T-cell (primary cell): ENCODE measurements at regions not wholly inside any gene's neighbourhood (a gene's known extent, or its start where the extent isn't known, plus 50 kb on each side); places are given as distances from the start of the nearest gene placed in this dataset.
"Not testable (repeated sequence)": the region's sequence is repeated elsewhere in the genome, so short reads cannot be mapped to it uniquely, and the experiment has no call there.

Source experiments
- ATAC-seq, 4 experiments: fragments of 200-7000 bp in 3 of 4; fragments of 150-1000 bp in 1 of 4; cut with Tn5 transposase; replicated peaks in 1 of 4; 1 replicate in 3 of 4; 2 replicates in 1 of 4; pipeline ENCODE4 v1.10.0; 2021; ENCODE audit warnings: moderate library complexity in 3 of 4, mild to moderate bottlenecking in 2 of 4, moderate number of reproducible peaks in 1 of 4
- CTCF ChIA-PET, 2 donors: fragments of 300-600 bp; sonication (Branson Sonifier 250); formaldehyde crosslinking; loops; one replicate each; lab custom pipeline; 2022; ENCODE audit warnings: antibody characterized with exemption in 2 of 2; lab: Charles Lee
- POLR2A ChIA-PET, 2 donors: fragments of 300-600 bp; sonication (Branson Sonifier 250); formaldehyde crosslinking; loops; one replicate each; lab custom pipeline; 2022; ENCODE audit warnings: antibody characterized with exemption in 2 of 2; lab: Charles Lee
- DNase-seq, 35 experiments: peaks; one replicate each; pipeline versions ENCODE4 v3.0.0 to v3.0.0-alpha.2; 2013 to 2023
- H3K27ac ChIP-seq: one replicate; pipeline ENCODE4 v1.5.1; 2013; ENCODE audit warnings: low read length
- H3K27me3 ChIP-seq, 2 experiments: replicated peaks in 1 of 2; 1 replicate in 1 of 2; 2 replicates in 1 of 2; pipeline versions ENCODE4 v1.6.1 to v1.7.0; 2013; ENCODE audit warnings: low read length in 1 of 2, mixed read lengths in 1 of 2; ENCODE audit not compliant: control insufficient read depth in 2 of 2, insufficient read depth in 2 of 2; ENCODE audit errors: extremely low read depth in 1 of 2
- H3K36me3 ChIP-seq, 2 donors: 1 replicate in 1 of 2; 2 replicates in 1 of 2; pipeline versions ENCODE4 v1.6.1 to v1.7.0; 2013; ENCODE audit warnings: low read length in 1 of 2; ENCODE audit not compliant: control insufficient read depth in 2 of 2, insufficient read depth in 1 of 2; ENCODE audit errors: extremely low read depth in 1 of 2
- H3K4me1 ChIP-seq, 2 experiments: 1 replicate in 1 of 2; 2 replicates in 1 of 2; pipeline versions ENCODE4 v1.6.1 to v1.7.0; 2013; ENCODE audit warnings: low read length in 2 of 2, mixed read lengths in 1 of 2; ENCODE audit not compliant: insufficient read depth in 2 of 2, control insufficient read depth in 1 of 2; ENCODE audit errors: extremely low read depth in 1 of 2
- H3K4me3 ChIP-seq, 2 donors: 1 replicate in 1 of 2; 2 replicates in 1 of 2; pipeline versions ENCODE4 v1.5.1 to v1.7.0; 2013; ENCODE audit warnings: mild to moderate bottlenecking in 2 of 2, low read length in 1 of 2, moderate library complexity in 1 of 2; ENCODE audit not compliant: control insufficient read depth in 1 of 2; ENCODE audit errors: extremely low read depth in 1 of 2
- H3K9me3 ChIP-seq: 2 replicates; pipeline ENCODE4 v1.7.0; 2013
- H3K27ac Mint-ChIP-seq, 2 donors: one replicate each; pipeline ENCODE4 v1.8.0; 2020 to 2021; ENCODE audit warnings: mild to moderate bottlenecking in 2 of 2, mixed read lengths in 2 of 2
- H3K27me3 Mint-ChIP-seq, 2 donors: one replicate each; pipeline ENCODE4 v1.8.0; 2021 to 2022; ENCODE audit warnings: mixed read lengths in 2 of 2
- H3K36me3 Mint-ChIP-seq: one replicate; pipeline ENCODE4 v1.8.0; 2021; ENCODE audit warnings: mixed read lengths
- H3K4me1 Mint-ChIP-seq, 3 donors: one replicate each; pipeline ENCODE4 v1.8.0; 2020 to 2022; ENCODE audit warnings: mixed read lengths in 3 of 3, mild to moderate bottlenecking in 1 of 3
- H3K4me3 Mint-ChIP-seq, 3 donors: one replicate each; pipeline ENCODE4 v1.8.0; 2020 to 2022; ENCODE audit warnings: mild to moderate bottlenecking in 3 of 3, mixed read lengths in 3 of 3, moderate library complexity in 3 of 3
- H3K9me3 Mint-ChIP-seq, 3 donors: one replicate each; pipeline ENCODE4 v1.8.0; 2020 to 2022; ENCODE audit warnings: mixed read lengths in 3 of 3
- WGBS: methylation state at CpG from one replicate; pipeline ENCODE4 v1.1.5; 2013; ENCODE audit warnings: missing lambda C conversion rate; ENCODE audit not compliant: insufficient coverage; 5-methylcytosine and 5-hydroxymethylcytosine counted together

- H3K27me3 ChIP-seq, H3K4me1 Mint-ChIP-seq, CTCF ChIA-PET, H3K36me3 ChIP-seq, ATAC-seq, H3K27me3 Mint-ChIP-seq, DNase-seq, POLR2A ChIA-PET, H3K4me1 ChIP-seq, H3K27ac ChIP-seq, H3K4me3 Mint-ChIP-seq, H3K27ac Mint-ChIP-seq, H3K9me3 ChIP-seq, H3K4me3 ChIP-seq, H3K36me3 Mint-ChIP-seq: not testable (repeated sequence)
- H3K9me3 Mint-ChIP-seq: peaks cover 21 to 32% (median 29%) of the 10 kb centered on the region in 3 donors
Observed at GRCh38 chr14:29023505-29023904, 256.9 kb downstream of the FOXG1 start.

- WGBS: no CpG with 5 or more reads among the region's 3 CpGs
- H3K4me3 Mint-ChIP-seq, DNase-seq, H3K36me3 Mint-ChIP-seq, H3K4me1 ChIP-seq, CTCF ChIA-PET, H3K27ac ChIP-seq, H3K4me1 Mint-ChIP-seq, H3K27me3 ChIP-seq, ATAC-seq, POLR2A ChIA-PET, H3K27ac Mint-ChIP-seq, H3K36me3 ChIP-seq, H3K4me3 ChIP-seq, H3K27me3 Mint-ChIP-seq, H3K9me3 ChIP-seq: not testable (repeated sequence)
- peaks cover 17 to 42% (median 23%) of the 10 kb centered on the region in 3 donors for H3K9me3 Mint-ChIP-seq
Observed at GRCh38 chr14:29027441-29027840, 260.9 kb downstream of the FOXG1 start.

- WGBS: 50% methylated on average over 1 of the region's 2 CpGs
- H3K9me3 ChIP-seq, H3K27ac Mint-ChIP-seq, H3K4me3 Mint-ChIP-seq, H3K27me3 Mint-ChIP-seq, H3K36me3 ChIP-seq, H3K4me1 ChIP-seq, H3K27ac ChIP-seq, CTCF ChIA-PET, POLR2A ChIA-PET, H3K36me3 Mint-ChIP-seq, DNase-seq, H3K4me1 Mint-ChIP-seq, H3K4me3 ChIP-seq, H3K27me3 ChIP-seq, ATAC-seq: not testable (repeated sequence)
- peaks cover 17 to 42% (median 23%) of the 10 kb centered on the region in 3 donors for H3K9me3 Mint-ChIP-seq
Observed at GRCh38 chr14:29027941-29028705, 261.5 kb downstream of the FOXG1 start.

GRCh38 chr14:29028973-29029582 is 262.5 kb downstream of the FOXG1 start:
- no peak overlapping the region for H3K4me3 ChIP-seq
- H3K4me1 ChIP-seq: no peaks in the 10 kb centered on the region
- H3K27ac Mint-ChIP-seq: no peak overlapping the region
- H3K27me3 Mint-ChIP-seq: no peaks in the 10 kb centered on the region
- peaks cover 17 to 42% (median 23%) of the 10 kb centered on the region in 3 donors for H3K9me3 Mint-ChIP-seq
- no CpG with 5 or more reads among the region's 7 CpGs for WGBS
- H3K4me1 Mint-ChIP-seq: no peaks in the 10 kb centered on the region
- DNase-seq (no peak), ATAC-seq (no peak)
- no peaks in the 10 kb centered on the region for H3K9me3 ChIP-seq
- ChIA-PET CTCF (no interaction called here), POLR2A (no interaction called here)
- H3K4me3 Mint-ChIP-seq: no peak overlapping the region
- H3K36me3 Mint-ChIP-seq: no peaks in the 10 kb centered on the region
- H3K36me3 ChIP-seq: no peaks in the 10 kb centered on the region
- no peak overlapping the region for H3K27ac ChIP-seq
- no peaks in the 10 kb centered on the region for H3K27me3 ChIP-seq

- CTCF ChIA-PET: no interaction called here
- Histone ChIP-seq H3K4me3 (no peak overlapping the region), H3K27me3 (no peaks in the 10 kb centered on the region), H3K4me1 (no peaks in the 10 kb centered on the region), H3K36me3 (no peaks in the 10 kb centered on the region), H3K9me3 (no peaks in the 10 kb centered on the region), H3K27ac (no peak overlapping the region)
- no CpG with 5 or more reads among the region's 2 CpGs for WGBS
- ATAC-seq: no peak
- Mint-ChIP-seq H3K36me3 (no peaks in the 10 kb centered on the region), H3K4me3 (no peak overlapping the region), H3K9me3 (peaks cover 17 to 38% (median 23%) of the 10 kb centered on the region in 3 donors), H3K27ac (no peak overlapping the region), H3K27me3 (no peaks in the 10 kb centered on the region), H3K4me1 (no peaks in the 10 kb centered on the region)
- no peak for DNase-seq
- POLR2A ChIA-PET: no interaction called here
Observed at GRCh38 chr14:29030121-29030520, 263.5 kb downstream of the FOXG1 start.

GRCh38 chr14:29030970-29031369 is 264.4 kb downstream of the FOXG1 start:
- Histone ChIP-seq H3K4me3 (no peak overlapping the region), H3K4me1 (no peaks in the 10 kb centered on the region), H3K27ac (no peak overlapping the region), H3K27me3 (no peaks in the 10 kb centered on the region), H3K36me3 (no peaks in the 10 kb centered on the region), H3K9me3 (no peaks in the 10 kb centered on the region)
- H3K36me3 Mint-ChIP-seq: no peaks in the 10 kb centered on the region
- DNase-seq (no peak), ATAC-seq (no peak)
- ChIA-PET CTCF (no interaction called here), POLR2A (no interaction called here)
- no CpG with 5 or more reads among the region's 2 CpGs for WGBS
- H3K4me1 Mint-ChIP-seq: no peaks in the 10 kb centered on the region
- no peaks in the 10 kb centered on the region for H3K27me3 Mint-ChIP-seq
- H3K4me3 Mint-ChIP-seq: no peak overlapping the region
- peaks cover 17 to 34% (median 22%) of the 10 kb centered on the region in 3 donors for H3K9me3 Mint-ChIP-seq
- H3K27ac Mint-ChIP-seq: no peak overlapping the region
